IMR-90 (cell line): ENCODE measurements at regions not wholly inside any gene's neighbourhood (a gene's known extent, or its start where the extent isn't known, plus 50 kb on each side); places are given as distances from the start of the nearest gene placed in this dataset.

Experiments used
- BHLHE40 ChIP-seq: fragments of 150-350 bp; IDR thresholded peaks from 2 replicates; pipeline ENCODE4 v1.6.1; 2016; ENCODE audit warnings: mild to moderate bottlenecking, low read depth, low read length
- CEBPB ChIP-seq: IDR thresholded peaks from 2 replicates; pipeline ENCODE4 v1.6.1; 2012; ENCODE audit warnings: low read depth, low read length, improper control_type of control experiment
- CHD1 ChIP-seq: IDR thresholded peaks from 2 replicates; pipeline ENCODE4 v1.6.1; 2012; ENCODE audit warnings: low read depth, low read length, improper control_type of control experiment
- CTCF ChIP-seq: conservative IDR thresholded peaks from 2 replicates; pipeline ENCODE4 v1.5.1; 2012; ENCODE audit warnings: mild to moderate bottlenecking, low read depth, low read length, improper control_type of control experiment
- ELK1 ChIP-seq: fragments of 150-350 bp; IDR thresholded peaks from 2 replicates; pipeline ENCODE4 v1.6.1; 2016; ENCODE audit warnings: low read depth, mild to moderate bottlenecking, low read length, moderate library complexity, borderline replicate concordance
- MAFK ChIP-seq: IDR thresholded peaks from 2 replicates; pipeline ENCODE4 v1.6.1; 2012; ENCODE audit warnings: low read depth, low read length, improper control_type of control experiment
- MAZ ChIP-seq: IDR thresholded peaks from 2 replicates; pipeline ENCODE4 v1.6.1; 2012; ENCODE audit warnings: low read depth, mild to moderate bottlenecking, low read length, improper control_type of control experiment, moderate library complexity, borderline replicate concordance
- MXI1 ChIP-seq: IDR thresholded peaks from 2 replicates; pipeline ENCODE4 v1.6.1; 2012; ENCODE audit warnings: low read depth, mild to moderate bottlenecking, low read length, moderate library complexity, borderline replicate concordance
- POLR2A ChIP-seq: IDR thresholded peaks from 2 replicates; pipeline ENCODE4 v1.6.1; 2012; ENCODE audit warnings: mild to moderate bottlenecking, low read depth, low read length
- RAD21 ChIP-seq: IDR thresholded peaks from 2 replicates; pipeline ENCODE4 v1.6.1; 2012; ENCODE audit warnings: low read length, improper control_type of control experiment
- RCOR1 ChIP-seq: IDR thresholded peaks from 2 replicates; pipeline ENCODE4 v1.6.1; 2012; ENCODE audit warnings: mild to moderate bottlenecking, low read length, improper control_type of control experiment; ENCODE audit not compliant: insufficient replicate concordance
- RFX5 ChIP-seq: IDR thresholded peaks from 2 replicates; pipeline ENCODE4 v1.8.0; 2012; ENCODE audit warnings: low read depth, mild to moderate bottlenecking, low read length, moderate library complexity
- SMC3 ChIP-seq: fragments of 150-350 bp; IDR thresholded peaks from 2 replicates; pipeline ENCODE4 v1.6.1; 2016; ENCODE audit warnings: low read depth, mild to moderate bottlenecking, antibody characterized with exemption, low read length, moderate library complexity
- USF2 ChIP-seq: fragments of 150-350 bp; IDR thresholded peaks from 2 replicates; pipeline ENCODE4 v1.6.1; 2017; ENCODE audit warnings: mild to moderate bottlenecking, antibody characterized with exemption, low read length, low read depth

GRCh38 chr1:59123081-59123681 lies 173.7 kb upstream of the FGGY start:
- TF ChIP-seq RAD21 (no peak; the same call in 1 of the 2 replicates), CTCF (no peak), POLR2A (no peak), MAFK (no peak), CHD1 (no peak), USF2 (no peak), MAZ (no peak), BHLHE40 (no peak), SMC3 (no peak), MXI1 (no peak), RCOR1 (no peak), RFX5 (no peak), CEBPB (no peak), ELK1 (no peak)
